DOHH2 (cell line): ENCODE measurements at regions not wholly inside any gene's neighbourhood (a gene's known extent, or its start where the extent isn't known, plus 50 kb on each side); places are given as distances from the start of the nearest gene placed in this dataset.

Experiments
- EZH2phosphoT487 ChIP-seq: fragments of 200-600 bp; sonication (generic); IDR thresholded peaks from 2 replicates; pipeline ENCODE4 v1.6.1; 2017; ENCODE audit warnings: borderline replicate concordance, mild to moderate bottlenecking, antibody characterized with exemption, low read length, moderate library complexity, mixed read lengths
- TF ChIP-seq, protein P1 (sequence below): fragments of 200-600 bp; sonication (generic); IDR thresholded peaks from one replicate; pipeline ENCODE4 v1.5.1; 2014; ENCODE audit warnings: antibody characterized with exemption, mild to moderate bottlenecking, low read depth, low read length; ENCODE audit not compliant: poor library complexity, severe bottlenecking

DNA sequence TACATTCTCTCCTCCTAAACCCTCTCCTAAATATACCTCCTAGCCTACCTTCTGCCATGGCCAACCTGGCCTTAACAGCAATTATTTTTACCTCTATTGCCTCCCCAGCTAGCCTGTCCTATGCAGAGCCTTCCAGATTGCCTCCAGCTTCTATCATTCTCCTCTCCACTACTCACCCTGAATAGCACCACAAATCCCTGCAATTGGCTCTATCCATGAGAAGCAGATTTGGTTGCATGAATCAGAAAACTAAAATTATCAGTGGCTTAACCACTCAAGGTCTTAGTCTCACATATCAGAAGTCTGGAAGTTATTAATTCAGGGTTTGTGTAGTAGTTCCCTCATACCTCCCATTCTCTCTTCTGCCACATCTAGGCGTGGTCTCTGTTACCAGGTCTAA lies 120.3 kb upstream of the CACUL1 start:
- TF ChIP-seq EZH2phosphoT487 = no peak
- TF ChIP-seq, protein P1, sequence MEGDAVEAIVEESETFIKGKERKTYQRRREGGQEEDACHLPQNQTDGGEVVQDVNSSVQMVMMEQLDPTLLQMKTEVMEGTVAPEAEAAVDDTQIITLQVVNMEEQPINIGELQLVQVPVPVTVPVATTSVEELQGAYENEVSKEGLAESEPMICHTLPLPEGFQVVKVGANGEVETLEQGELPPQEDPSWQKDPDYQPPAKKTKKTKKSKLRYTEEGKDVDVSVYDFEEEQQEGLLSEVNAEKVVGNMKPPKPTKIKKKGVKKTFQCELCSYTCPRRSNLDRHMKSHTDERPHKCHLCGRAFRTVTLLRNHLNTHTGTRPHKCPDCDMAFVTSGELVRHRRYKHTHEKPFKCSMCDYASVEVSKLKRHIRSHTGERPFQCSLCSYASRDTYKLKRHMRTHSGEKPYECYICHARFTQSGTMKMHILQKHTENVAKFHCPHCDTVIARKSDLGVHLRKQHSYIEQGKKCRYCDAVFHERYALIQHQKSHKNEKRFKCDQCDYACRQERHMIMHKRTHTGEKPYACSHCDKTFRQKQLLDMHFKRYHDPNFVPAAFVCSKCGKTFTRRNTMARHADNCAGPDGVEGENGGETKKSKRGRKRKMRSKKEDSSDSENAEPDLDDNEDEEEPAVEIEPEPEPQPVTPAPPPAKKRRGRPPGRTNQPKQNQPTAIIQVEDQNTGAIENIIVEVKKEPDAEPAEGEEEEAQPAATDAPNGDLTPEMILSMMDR = no peak
